ENCODE measurements at regions not wholly inside any gene's neighbourhood (a gene's known extent, or its start where the extent isn't known, plus 50 kb on each side); places are given as distances from the start of the nearest gene placed in this dataset.

DNA sequence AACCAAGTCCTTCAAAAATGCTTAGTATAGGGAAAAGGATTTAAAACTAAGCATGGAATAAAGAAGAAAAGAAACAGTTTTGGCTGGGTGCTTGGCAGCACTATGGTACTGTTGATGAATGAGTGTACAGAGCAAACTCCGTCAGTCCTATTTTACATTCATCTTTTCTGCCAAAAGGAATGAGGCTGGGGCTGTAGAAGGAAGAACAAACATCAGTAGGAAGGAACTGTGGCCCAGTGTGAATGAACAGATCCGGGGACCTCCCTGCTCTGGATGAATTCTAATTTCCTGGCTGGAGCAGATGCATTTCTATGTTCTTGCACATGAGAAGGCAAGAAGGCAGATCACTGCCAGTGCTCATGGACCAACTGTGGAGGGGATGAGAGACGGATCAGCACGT, 474.0 kb upstream of the MEIS1 start:
- no peak for ATAC-seq (ENCODE audit: insufficient read depth, low read depth)

GRCh38 chr2:65957886-65958285, 477.0 kb upstream of the MEIS1 start:
- Histone ChIP-seq H3K27ac (ENCODE audit: low read length) (no peak overlapping the region), H3K4me1 (ENCODE audit: insufficient read depth, low read length) (no peaks in the 10 kb centered on the region), H3K4me3 (ENCODE audit: low read depth in 1 of 2, low read length in 2 of 2) (no peak overlapping the region), H3K79me2 (ENCODE audit: insufficient read depth, low read length) (no peaks in the 10 kb centered on the region), H4K20me1 (ENCODE audit: insufficient read depth, low read length) (no peaks in the 10 kb centered on the region), H2AFZ (ENCODE audit: low read depth, low read length) (no peak overlapping the region), H3K36me3 (ENCODE audit: insufficient read depth, low read length) (no peaks in the 10 kb centered on the region), H3K4me2 (ENCODE audit: insufficient read depth, low read length) (no peak overlapping the region), H3K9ac (ENCODE audit: low read depth, low read length) (no peak overlapping the region), H3K27me3 (ENCODE audit: insufficient read depth, low read length, poor library complexity) (no peaks in the 10 kb centered on the region), H3K9me3 (ENCODE audit: insufficient read depth, low read length, severe bottlenecking) (no peaks in the 10 kb centered on the region)
- ATAC-seq (ENCODE audit: insufficient read depth, low read depth), result no peak
- no peak for DNase-seq
- TF ChIP-seq, protein P1, sequence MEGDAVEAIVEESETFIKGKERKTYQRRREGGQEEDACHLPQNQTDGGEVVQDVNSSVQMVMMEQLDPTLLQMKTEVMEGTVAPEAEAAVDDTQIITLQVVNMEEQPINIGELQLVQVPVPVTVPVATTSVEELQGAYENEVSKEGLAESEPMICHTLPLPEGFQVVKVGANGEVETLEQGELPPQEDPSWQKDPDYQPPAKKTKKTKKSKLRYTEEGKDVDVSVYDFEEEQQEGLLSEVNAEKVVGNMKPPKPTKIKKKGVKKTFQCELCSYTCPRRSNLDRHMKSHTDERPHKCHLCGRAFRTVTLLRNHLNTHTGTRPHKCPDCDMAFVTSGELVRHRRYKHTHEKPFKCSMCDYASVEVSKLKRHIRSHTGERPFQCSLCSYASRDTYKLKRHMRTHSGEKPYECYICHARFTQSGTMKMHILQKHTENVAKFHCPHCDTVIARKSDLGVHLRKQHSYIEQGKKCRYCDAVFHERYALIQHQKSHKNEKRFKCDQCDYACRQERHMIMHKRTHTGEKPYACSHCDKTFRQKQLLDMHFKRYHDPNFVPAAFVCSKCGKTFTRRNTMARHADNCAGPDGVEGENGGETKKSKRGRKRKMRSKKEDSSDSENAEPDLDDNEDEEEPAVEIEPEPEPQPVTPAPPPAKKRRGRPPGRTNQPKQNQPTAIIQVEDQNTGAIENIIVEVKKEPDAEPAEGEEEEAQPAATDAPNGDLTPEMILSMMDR (IDR thresholded peaks at IDR 0.05; ENCODE audit: borderline replicate concordance, extremely low read depth, low read length, poor library complexity, severe bottlenecking), result no peak
- TF ChIP-seq EZH2 (IDR thresholded peaks at IDR 0.05; ENCODE audit: borderline replicate concordance, low read depth, low read length, severe bottlenecking), result no peak

More for the DNA sequence above, 474.0 kb upstream of the MEIS1 start:
- H3K4me3 ChIP-seq (ENCODE audit: low read depth in 1 of 2, low read length in 2 of 2), result no peak overlapping the region
- H3K27me3 ChIP-seq (ENCODE audit: insufficient read depth, low read length, poor library complexity), result no peaks in the 10 kb centered on the region
- H4K20me1 ChIP-seq (ENCODE audit: insufficient read depth, low read length), result no peaks in the 10 kb centered on the region
- no peak overlapping the region for H3K27ac ChIP-seq (ENCODE audit: low read length)
- no peaks in the 10 kb centered on the region for H3K36me3 ChIP-seq (ENCODE audit: insufficient read depth, low read length)
- no peak overlapping the region for H3K4me2 ChIP-seq (ENCODE audit: insufficient read depth, low read length)
- no peaks in the 10 kb centered on the region for H3K4me1 ChIP-seq (ENCODE audit: insufficient read depth, low read length)
- no peaks in the 10 kb centered on the region for H3K9me3 ChIP-seq (ENCODE audit: insufficient read depth, low read length, severe bottlenecking)
- H3K79me2 ChIP-seq (ENCODE audit: insufficient read depth, low read length), result no peaks in the 10 kb centered on the region
- H2AFZ ChIP-seq (ENCODE audit: low read depth, low read length), result no peak overlapping the region
- TF ChIP-seq EZH2 (IDR thresholded peaks at IDR 0.05; ENCODE audit: borderline replicate concordance, low read depth, low read length, severe bottlenecking), result no peak
- TF ChIP-seq, protein P1 (IDR thresholded peaks at IDR 0.05; ENCODE audit: borderline replicate concordance, extremely low read depth, low read length, poor library complexity, severe bottlenecking), result no peak
- DNase-seq, result no peak
- no peak overlapping the region for H3K9ac ChIP-seq (ENCODE audit: low read depth, low read length)

- H3K9ac ChIP-seq (ENCODE audit: low read depth, low read length), result no peak overlapping the region
- no peaks in the 10 kb centered on the region for H4K20me1 ChIP-seq (ENCODE audit: insufficient read depth, low read length)
- no peaks in the 10 kb centered on the region for H3K79me2 ChIP-seq (ENCODE audit: insufficient read depth, low read length)
- H3K27ac ChIP-seq (ENCODE audit: low read length), result no peak overlapping the region
- TF ChIP-seq, protein P1 (IDR thresholded peaks at IDR 0.05; ENCODE audit: borderline replicate concordance, extremely low read depth, low read length, poor library complexity, severe bottlenecking), result no peak
- ATAC-seq (ENCODE audit: insufficient read depth, low read depth), result no peak
- DNase-seq, result no peak
- no peak overlapping the region for H3K4me2 ChIP-seq (ENCODE audit: insufficient read depth, low read length)
- H3K27me3 ChIP-seq (ENCODE audit: insufficient read depth, low read length, poor library complexity), result no peaks in the 10 kb centered on the region
- H3K4me1 ChIP-seq (ENCODE audit: insufficient read depth, low read length), result no peaks in the 10 kb centered on the region
- H3K36me3 ChIP-seq (ENCODE audit: insufficient read depth, low read length), result no peaks in the 10 kb centered on the region
- H3K9me3 ChIP-seq (ENCODE audit: insufficient read depth, low read length, severe bottlenecking), result no peaks in the 10 kb centered on the region
- H2AFZ ChIP-seq (ENCODE audit: low read depth, low read length), result no peak overlapping the region
- no peak overlapping the region for H3K4me3 ChIP-seq (ENCODE audit: low read depth in 1 of 2, low read length in 2 of 2)
Measured at GRCh38 chr2:65957454-65957853, 477.5 kb upstream of the MEIS1 start.

DNA sequence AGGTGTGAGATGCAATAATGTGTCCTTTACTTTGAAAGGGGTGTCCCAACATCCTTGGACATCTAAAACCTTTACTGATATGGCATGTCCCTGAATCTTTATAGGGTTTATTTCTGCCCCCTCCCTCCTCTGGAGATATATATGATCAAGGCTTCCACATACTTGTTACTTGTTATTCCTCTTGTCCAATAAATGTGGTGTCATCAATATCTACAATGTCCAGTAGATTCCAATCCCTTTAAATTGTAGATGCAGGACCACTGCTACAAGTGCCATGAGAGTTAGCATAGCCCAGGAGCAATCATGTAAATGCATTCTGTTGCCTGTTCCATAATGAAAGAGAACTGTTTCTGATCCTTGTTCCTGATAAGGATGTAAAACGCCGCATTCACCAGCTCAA, 479.7 kb upstream of the MEIS1 start:
- Histone ChIP-seq H4K20me1 (ENCODE audit: insufficient read depth, low read length) (no peaks in the 10 kb centered on the region), H3K4me1 (ENCODE audit: insufficient read depth, low read length) (no peaks in the 10 kb centered on the region), H3K79me2 (ENCODE audit: insufficient read depth, low read length) (no peaks in the 10 kb centered on the region), H2AFZ (ENCODE audit: low read depth, low read length) (no peak overlapping the region), H3K9ac (ENCODE audit: low read depth, low read length) (no peak overlapping the region), H3K4me2 (ENCODE audit: insufficient read depth, low read length) (no peak overlapping the region), H3K27ac (ENCODE audit: low read length) (no peak overlapping the region), H3K27me3 (ENCODE audit: insufficient read depth, low read length, poor library complexity) (no peaks in the 10 kb centered on the region), H3K36me3 (ENCODE audit: insufficient read depth, low read length) (no peaks in the 10 kb centered on the region), H3K9me3 (ENCODE audit: insufficient read depth, low read length, severe bottlenecking) (no peaks in the 10 kb centered on the region), H3K4me3 (ENCODE audit: low read depth in 1 of 2, low read length in 2 of 2) (no peak overlapping the region)
- no peak for TF ChIP-seq EZH2 (IDR thresholded peaks at IDR 0.05; ENCODE audit: borderline replicate concordance, low read depth, low read length, severe bottlenecking)
- TF ChIP-seq, protein P1 (IDR thresholded peaks at IDR 0.05; ENCODE audit: borderline replicate concordance, extremely low read depth, low read length, poor library complexity, severe bottlenecking), result no peak
- DNase-seq, result no peak
- ATAC-seq (ENCODE audit: insufficient read depth, low read depth), result no peak
